Lung (tissue), 11 donors: ENCODE measurements at regions not wholly inside any gene's neighbourhood (a gene's known extent, or its start where the extent isn't known, plus 50 kb on each side); places are given as distances from the start of the nearest gene placed in this dataset.

Source experiments
- ATAC-seq: fragments of 200-7000 bp; cut with Tn5 transposase; one replicate; pipeline ENCODE4 v1.9.1; 2020; ENCODE audit warnings: moderate number of reproducible peaks; ENCODE audit not compliant: insufficient read depth, low FRiP score
- DNase-seq, 3 donors: peaks; one replicate each; pipeline ENCODE4 v3.0.0-alpha.2; 2013 to 2017
- H3K27ac ChIP-seq, 2 donors: one replicate each; pipeline ENCODE4 v1.5.1; 2013; ENCODE audit warnings: mild to moderate bottlenecking in 2 of 2, moderate library complexity in 2 of 2, control low read depth in 1 of 2, inconsistent platforms in 1 of 2, low read depth in 1 of 2, low read length in 1 of 2
- H3K27me3 ChIP-seq, 3 donors: one replicate each; pipeline ENCODE4 v1.5.1; 2013; ENCODE audit warnings: low read length in 2 of 3; ENCODE audit not compliant: control insufficient read depth in 3 of 3, insufficient read depth in 3 of 3
- H3K36me3 ChIP-seq, 4 donors: one replicate each; pipeline ENCODE4 v1.5.1; 2013; ENCODE audit warnings: low read length in 4 of 4, mild to moderate bottlenecking in 1 of 4, moderate library complexity in 1 of 4; ENCODE audit not compliant: control insufficient read depth in 4 of 4, insufficient read depth in 4 of 4
- H3K4me1 ChIP-seq, 5 donors: one replicate each; pipeline ENCODE4 v1.5.1; 2013; ENCODE audit warnings: low read length in 5 of 5, mild to moderate bottlenecking in 2 of 5, moderate library complexity in 1 of 5; ENCODE audit not compliant: control insufficient read depth in 5 of 5, insufficient read depth in 5 of 5
- H3K4me3 ChIP-seq: one replicate; pipeline ENCODE4 v1.5.1; 2013; ENCODE audit warnings: mild to moderate bottlenecking, control low read depth, moderate library complexity
- H3K9ac ChIP-seq, 2 donors: one replicate each; pipeline ENCODE4 v1.5.1; 2013; ENCODE audit warnings: low read length in 2 of 2, control low read depth in 1 of 2; ENCODE audit not compliant: insufficient read depth in 1 of 2
- H3K9me3 ChIP-seq, 4 donors: one replicate each; pipeline ENCODE4 v1.5.1; 2013; ENCODE audit warnings: low read length in 3 of 4, mild to moderate bottlenecking in 1 of 4, moderate library complexity in 1 of 4; ENCODE audit not compliant: control insufficient read depth in 4 of 4, insufficient read depth in 3 of 4
- CTCF ChIP-seq: IDR thresholded peaks from 2 replicates; pipeline ENCODE4 v1.5.1; 2012; ENCODE audit warnings: mild to moderate bottlenecking; ENCODE audit errors: control extremely low read depth, extremely low read depth
- WGBS, 2 donors: extraction: QIAGEN DNeasy Blood & Tissue Kit; methylation state at CpG; one replicate each; pipeline ENCODE4 v1.1.7; 2013; 5-methylcytosine and 5-hydroxymethylcytosine counted together
- donor health status: control.
- donor health status: control.
- donor health status: Bipolar disorder and iron deficiency.
- donor health status: healthy.
- donor health status: DM: yes; HTN: yes; CAD: no.

GRCh38 chr13:40152922-40153321 is 497.5 kb downstream of the COG6 start:
- H3K9me3 ChIP-seq: no peaks in the 10 kb centered on the region
- no peaks in the 10 kb centered on the region for H3K27me3 ChIP-seq
- no peak overlapping the region for H3K4me3 ChIP-seq
- DNase-seq (no peak), ATAC-seq (no peak)
- TF ChIP-seq CTCF: no peak
- no peaks in the 10 kb centered on the region for H3K36me3 ChIP-seq
- peaks cover 0 to 11% (median 7%) of the 10 kb centered on the region in 5 donors for H3K4me1 ChIP-seq
- H3K27ac ChIP-seq: no peak overlapping the region
- H3K9ac ChIP-seq: no peak overlapping the region
- WGBS, 2 donors: 68 to 75% methylated on average over 4 of the region's 4 CpGs

DNA sequence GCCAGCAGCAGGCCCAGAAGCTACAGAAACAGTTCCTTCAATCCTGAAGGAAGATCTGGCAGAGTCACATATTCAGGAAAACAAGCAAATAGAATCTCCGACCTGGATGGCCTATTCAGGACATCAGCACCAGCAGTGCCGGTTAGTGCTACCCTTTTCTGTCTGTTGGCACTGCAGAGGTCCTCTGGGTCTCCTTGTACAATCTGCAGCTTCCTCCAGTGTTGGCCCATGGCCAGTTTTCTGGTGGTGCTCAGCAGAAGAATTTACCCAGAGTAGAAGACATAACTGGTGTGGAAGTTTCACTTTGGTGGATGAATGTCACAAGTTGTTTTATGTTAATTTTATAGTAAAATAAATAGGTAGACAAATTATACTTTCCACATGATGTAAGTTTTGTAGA is 498.1 kb downstream of the COG6 start:
- no peaks in the 10 kb centered on the region for H3K36me3 ChIP-seq
- WGBS, 2 donors: 66 to 77% methylated on average over 2 of the region's 2 CpGs
- no peak for ATAC-seq
- no peak for TF ChIP-seq CTCF
- no peak overlapping the region for H3K4me3 ChIP-seq
- no peaks in the 10 kb centered on the region for H3K9me3 ChIP-seq
- DNase-seq: no peak
- peaks cover 0 to 11% (median 7%) of the 10 kb centered on the region in 5 donors for H3K4me1 ChIP-seq
- H3K9ac ChIP-seq: no peak overlapping the region
- H3K27ac ChIP-seq: no peak overlapping the region
- no peaks in the 10 kb centered on the region for H3K27me3 ChIP-seq

DNA sequence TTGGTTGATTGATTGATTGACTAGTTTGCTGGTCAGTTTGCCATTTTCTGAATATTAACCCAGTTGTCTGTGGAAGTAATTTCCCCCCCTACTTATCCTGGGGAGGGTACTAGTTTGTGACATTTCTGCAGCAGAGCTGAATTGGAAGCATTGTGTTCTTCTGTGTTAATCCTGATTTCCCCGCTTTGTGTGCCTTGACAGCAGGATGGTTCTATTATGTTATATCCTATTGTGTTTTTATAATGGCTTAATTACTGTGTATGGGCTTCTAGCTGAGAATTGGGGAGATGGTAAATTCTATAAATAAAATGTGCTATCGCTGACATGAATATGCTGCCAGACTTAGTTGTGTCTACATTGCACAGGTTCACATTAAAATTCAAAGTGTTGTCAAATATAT is 499.7 kb downstream of the COG6 start:
- 95 to 97% methylated on average over 2 of the region's 2 CpGs for WGBS, 2 donors

More for the DNA sequence above, 499.7 kb downstream of the COG6 start:
- H3K9me3 ChIP-seq: no peaks in the 10 kb centered on the region
- no peak overlapping the region for H3K27ac ChIP-seq
- H3K36me3 ChIP-seq: no peaks in the 10 kb centered on the region
- no peak for TF ChIP-seq CTCF
- no peak overlapping the region for H3K9ac ChIP-seq
- H3K27me3 ChIP-seq: no peaks in the 10 kb centered on the region
- DNase-seq (no peak), ATAC-seq (no peak)
- no peak overlapping the region for H3K4me3 ChIP-seq
- H3K4me1 ChIP-seq: peaks cover 0 to 3% (median 0%) of the 10 kb centered on the region in 5 donors
